Central memory CD4-positive, alpha-beta T cell (primary cell): ENCODE measurements at regions not wholly inside any gene's neighbourhood (a gene's known extent, or its start where the extent isn't known, plus 50 kb on each side); places are given as distances from the start of the nearest gene placed in this dataset.
"Not testable (repeated sequence)": the region's sequence is repeated elsewhere in the genome, so short reads cannot be mapped to it uniquely, and the experiment has no call there.

Experiments
- DNase-seq: peaks from one replicate; pipeline ENCODE4 v3.0.0; 2022

- DNase-seq = no peak
Observed at GRCh38 chr4:24363751-24364150, 220.6 kb downstream of the DHX15 start.

- no peak for DNase-seq
Observed at GRCh38 chr4:24352112-24352511, 232.2 kb downstream of the DHX15 start.

DNA sequence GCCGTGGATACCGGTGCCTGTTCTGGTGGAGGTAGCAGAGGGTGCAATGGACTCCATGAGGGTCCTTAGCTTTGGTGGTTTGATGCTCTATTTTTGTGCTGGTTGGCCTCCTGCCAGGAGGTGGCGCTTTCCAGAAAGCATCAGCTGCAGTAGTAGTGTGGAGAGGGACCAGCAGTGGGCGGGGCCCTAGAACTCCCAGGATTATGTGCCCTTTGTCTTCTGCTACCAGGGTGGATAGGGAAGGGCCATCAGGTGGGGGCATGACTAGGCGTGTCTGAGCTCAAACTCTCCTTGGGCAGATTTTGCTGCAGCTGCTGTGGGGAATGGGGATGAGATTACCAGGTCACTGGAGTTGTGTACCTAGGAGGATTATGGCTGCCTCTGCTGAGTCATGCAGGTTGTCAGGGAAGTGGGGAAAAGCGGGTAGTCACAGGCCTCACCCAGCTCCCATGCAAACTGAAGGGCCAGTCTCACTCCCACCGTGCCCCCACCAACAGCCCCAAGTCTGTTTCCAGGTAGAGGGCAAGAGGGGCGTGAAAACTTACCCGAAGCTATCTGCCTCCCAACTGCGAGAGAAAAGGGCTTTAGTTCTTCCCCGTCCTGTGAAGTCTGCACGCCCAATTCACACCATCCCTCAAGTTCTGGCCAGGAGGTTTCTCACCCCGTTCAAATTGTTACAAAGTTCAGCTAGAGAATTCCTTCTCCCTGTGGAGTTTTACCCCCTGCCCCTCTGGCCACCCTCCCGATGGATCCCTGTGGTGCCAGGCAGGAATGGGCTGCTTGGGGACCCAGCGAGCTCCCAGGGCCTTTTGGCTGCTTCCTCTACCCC, 235.0 kb downstream of the DHX15 start:
- DNase-seq = not testable (repeated sequence)

GRCh38 chr4:24339260-24339659, 245.1 kb downstream of the DHX15 start:
- no peak for DNase-seq

DNA sequence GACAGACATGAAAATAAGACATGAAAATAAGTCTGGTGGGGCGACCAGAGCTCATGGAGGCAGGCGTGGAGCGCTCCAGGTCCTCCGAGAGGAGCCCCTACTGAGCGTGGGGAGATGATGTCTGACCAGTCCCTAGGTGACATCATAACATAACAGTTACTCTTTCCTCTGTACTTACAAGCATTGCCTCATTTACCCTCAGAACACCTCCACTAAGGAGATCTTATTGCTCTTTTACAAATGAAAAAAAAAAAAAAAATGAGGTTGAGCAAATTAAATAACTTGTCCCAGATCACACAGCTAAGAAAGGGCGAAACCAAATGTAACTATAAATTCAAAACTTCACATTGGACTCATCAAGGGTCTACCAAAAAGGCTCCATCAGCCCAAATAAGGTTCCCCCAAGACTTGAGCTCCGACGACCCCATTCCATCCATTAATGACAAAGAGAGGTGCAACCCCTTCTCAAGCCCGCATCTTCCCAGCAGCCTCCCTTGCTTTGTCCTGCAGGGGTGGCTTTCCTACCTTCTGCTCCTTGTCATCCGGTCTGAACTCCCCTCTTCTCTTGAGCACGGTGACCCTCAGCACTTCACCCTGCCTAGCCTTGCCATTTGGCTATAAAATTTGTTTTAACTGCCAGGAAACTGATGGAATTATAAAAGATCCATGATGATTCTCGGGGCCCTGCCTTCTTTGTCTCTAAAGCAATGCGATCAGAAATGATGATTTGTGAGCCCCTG, 246.7 kb downstream of the DHX15 start:
- DNase-seq = no peak

- DNase-seq = no peak
Observed at GRCh38 chr4:24335616-24336015, 248.7 kb downstream of the DHX15 start.

DNA sequence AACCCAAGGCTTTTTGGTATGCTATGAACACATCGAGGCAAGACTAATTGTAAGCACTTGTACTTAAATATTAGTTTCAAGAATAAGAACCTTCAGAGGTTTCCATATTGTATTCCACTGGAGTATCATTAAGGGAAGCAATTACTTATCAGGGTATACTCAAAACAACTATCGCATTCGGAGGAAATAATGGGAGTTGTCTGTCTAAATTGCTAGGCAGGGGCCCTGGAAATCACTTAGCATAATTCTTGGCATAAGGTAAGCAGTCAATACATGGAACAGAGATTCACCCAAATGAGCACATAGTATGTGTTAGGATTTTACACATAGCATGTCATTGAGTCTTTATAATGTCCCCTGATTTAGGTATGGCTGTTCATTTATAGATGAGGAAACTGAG, 249.4 kb downstream of the DHX15 start:
- DNase-seq = no peak

DNA sequence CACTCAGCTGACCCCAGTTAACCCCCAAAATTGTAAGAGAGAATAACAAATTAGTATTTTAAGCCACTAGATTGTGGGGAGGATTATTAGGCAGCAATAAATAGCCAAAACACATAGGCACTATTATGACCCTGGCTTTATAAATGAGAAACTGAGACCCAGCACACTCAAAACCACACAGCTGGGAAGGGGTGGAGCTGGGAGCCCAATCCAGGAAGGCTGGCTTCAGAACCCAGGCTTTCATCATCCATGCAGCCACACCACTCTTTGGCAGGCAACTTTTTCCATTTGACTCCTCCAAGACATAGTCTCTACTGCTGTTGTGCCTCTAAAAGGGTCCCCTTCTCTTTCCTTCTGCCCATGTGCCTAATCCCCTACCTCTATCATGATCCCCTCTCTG, 253.8 kb downstream of the DHX15 start:
- no peak for DNase-seq

DNA sequence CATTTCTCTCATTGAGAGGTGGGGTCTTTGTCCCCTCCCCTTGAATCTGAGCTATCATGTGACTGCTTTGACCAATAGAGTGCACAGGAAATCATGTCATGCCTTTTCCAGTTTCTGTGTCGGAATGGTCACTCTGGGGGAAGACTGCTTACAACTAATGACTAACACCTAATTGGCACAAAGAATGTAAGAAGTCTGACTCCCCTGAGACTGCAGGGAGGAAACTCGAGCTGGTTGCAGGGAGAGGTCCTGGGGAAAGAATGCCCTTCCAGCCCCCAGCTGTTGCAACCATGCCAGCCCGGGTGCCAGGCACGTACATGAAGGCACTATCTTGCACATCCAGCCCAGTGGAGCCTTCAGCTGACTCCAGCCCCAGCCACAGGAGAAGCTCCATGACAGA, 254.2 kb downstream of the DHX15 start:
- no peak for DNase-seq

DNA sequence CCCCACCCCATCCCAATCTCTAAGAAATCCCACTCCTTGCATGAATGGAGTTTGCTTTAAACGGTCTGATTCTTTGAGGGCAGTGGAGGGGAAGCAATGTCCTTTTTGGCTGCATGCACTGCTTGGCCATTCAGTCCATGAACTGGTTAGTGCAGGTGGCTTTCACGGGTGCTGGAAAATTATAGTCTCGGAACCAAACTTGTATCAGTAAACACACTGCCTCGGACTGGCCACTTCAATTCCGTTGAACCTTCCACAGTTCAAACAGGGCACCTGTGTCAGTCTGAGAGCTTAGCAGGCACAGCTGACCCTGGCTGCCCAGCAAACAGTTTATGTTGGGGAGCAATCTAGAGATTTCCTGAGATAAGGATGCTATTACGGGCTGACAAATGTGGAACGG, 255.6 kb downstream of the DHX15 start:
- no peak for DNase-seq

DNA sequence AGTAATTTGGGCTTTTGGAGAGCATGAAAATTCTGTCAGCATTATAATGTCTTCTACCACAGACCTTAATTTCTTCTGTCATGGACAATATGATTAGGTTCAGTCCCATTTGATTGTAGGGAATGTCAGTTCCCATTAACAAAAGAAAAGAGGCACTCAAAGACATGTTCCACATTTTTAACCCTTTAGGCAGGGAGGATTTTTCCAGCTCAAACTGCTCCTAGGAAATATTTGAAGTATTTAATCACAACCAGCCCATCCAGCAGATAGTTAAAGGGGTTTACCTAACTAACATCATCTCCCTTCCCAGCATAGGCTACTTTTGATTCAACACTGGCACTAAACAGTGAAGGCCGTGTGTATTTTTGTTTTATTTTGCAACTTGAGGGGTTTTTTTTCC, 256.0 kb downstream of the DHX15 start:
- DNase-seq = no peak

- DNase-seq = no peak
Observed at GRCh38 chr4:24322995-24323394, 261.4 kb downstream of the DHX15 start.

- DNase-seq = no peak
Observed at GRCh38 chr4:24322511-24322910, 261.8 kb downstream of the DHX15 start.

GRCh38 chr4:24321616-24322015, 262.7 kb downstream of the DHX15 start:
- no peak for DNase-seq

GRCh38 chr4:24321131-24321530, 263.2 kb downstream of the DHX15 start:
- no peak for DNase-seq

- DNase-seq = no peak
Observed at GRCh38 chr4:24319387-24319786, 265.0 kb downstream of the DHX15 start.

GRCh38 chr4:24315056-24315455, 269.3 kb downstream of the DHX15 start:
- no peak for DNase-seq

GRCh38 chr4:24312261-24312913, 272.0 kb downstream of the DHX15 start:
- no peak for DNase-seq

DNA sequence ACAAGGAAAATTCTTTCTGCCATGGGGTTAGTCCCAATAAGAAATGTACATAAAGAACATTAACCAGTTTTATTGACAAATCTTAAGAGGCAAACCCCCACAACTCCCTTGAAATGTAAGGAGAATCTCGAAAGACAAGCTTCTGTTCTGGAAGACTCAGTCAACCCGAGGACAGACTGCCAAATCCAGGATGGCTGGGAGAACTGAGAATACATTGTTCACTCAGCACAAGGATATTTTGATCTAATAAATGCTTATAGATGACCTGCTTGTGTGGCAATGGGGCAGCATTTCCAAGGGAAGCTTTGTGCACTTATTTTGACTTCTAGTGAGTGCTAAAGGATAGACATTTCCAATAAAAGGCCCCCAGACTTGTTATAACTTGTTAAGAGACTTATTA, 280.4 kb downstream of the DHX15 start:
- no peak for DNase-seq

DNA sequence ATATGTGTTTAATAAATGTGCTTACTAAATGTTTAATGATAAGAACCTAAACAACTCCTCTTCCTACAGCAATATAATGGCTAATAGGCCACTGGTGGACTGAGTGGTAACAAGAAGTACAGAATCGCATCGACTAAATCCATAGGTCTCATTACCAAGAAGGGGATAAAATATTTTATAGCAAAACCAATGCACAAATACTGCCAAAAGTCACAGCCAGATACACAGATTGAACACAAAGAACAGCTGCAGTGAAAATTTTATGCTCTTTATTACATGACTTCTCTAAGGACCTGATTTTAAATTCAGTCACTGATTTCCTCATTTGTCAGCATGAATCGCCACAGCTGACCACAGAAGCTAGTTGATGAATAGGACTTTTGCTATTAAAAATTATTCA, 285.4 kb downstream of the DHX15 start:
- DNase-seq = no peak

DNA sequence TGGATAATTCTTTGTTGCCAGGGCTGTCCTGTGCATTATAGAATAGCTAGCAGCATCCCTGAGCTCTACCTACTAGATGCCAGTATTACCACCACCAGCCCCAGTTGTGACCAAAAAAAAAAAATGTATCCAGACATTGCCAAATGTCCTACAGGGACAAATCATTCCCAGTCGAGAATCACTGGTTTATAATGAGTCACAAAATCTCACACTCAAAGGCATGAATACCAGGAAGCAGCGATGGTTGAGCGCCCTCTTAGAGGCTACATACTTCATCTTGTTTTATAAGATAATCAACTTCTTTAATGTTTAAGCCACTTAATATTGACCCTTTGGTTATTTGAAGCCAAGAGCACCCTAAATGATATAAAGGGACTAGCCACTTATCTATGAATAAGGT, 297.3 kb downstream of the DHX15 start:
- DNase-seq = no peak

DNA sequence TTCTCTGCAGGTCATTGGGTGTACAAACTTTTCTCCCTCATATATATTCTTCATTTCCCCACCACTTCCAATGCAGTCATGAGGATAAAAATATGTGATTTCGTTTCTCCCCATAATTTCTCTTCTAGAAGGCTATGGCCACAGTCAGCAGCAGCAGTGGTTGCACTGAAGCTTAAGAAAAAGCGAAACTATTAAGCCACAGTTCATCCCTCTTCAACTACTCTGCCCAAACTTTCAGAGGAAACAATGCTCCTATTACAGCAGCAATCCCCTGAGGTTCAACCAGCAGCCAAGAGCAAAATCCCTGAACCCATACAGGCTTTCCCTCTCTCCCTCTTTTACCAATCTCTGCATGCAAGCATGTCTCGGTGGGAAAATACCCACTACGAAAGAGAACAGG, 298.6 kb downstream of the DHX15 start:
- DNase-seq = no peak

GRCh38 chr4:24282446-24282845, 301.9 kb downstream of the DHX15 start:
- DNase-seq = no peak

DNA sequence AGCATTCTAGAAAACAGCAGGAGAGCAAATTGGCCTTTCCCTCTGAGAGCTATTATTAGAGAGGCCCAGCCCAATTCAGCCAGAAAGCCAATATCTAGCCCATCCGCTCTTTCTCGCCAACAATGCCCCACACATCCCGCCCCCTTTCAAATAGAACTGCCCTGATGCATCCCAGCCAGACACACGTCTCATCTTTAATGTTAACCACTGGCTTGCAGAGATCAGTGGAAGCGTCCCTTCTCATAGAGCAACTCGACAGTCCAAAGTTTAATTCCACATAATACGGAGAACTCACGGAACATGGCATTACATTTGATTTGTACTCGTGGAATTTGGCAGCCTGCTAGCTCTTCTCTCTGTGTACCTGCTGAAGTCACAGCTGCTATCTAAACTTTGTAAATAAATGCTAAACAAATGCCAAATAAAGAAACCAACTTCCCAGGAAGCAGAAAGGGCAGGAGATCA, 304.4 kb downstream of the DHX15 start:
- DNase-seq = no peak
